Omental fat pad (tissue), 3 donors: ENCODE measurements at regions not wholly inside any gene's neighbourhood (a gene's known extent, or its start where the extent isn't known, plus 50 kb on each side); places are given as distances from the start of the nearest gene placed in this dataset.

Experiments
- ATAC-seq: fragments of 150-250 bp; one replicate; pipeline ENCODE4 v1.9.1; 2016; ENCODE audit warnings: mild to moderate bottlenecking, moderate library complexity; ENCODE audit not compliant: low FRiP score
- DNase-seq: peaks from one replicate; pipeline ENCODE4 v3.0.0-alpha.2; 2019; ENCODE audit warnings: low spot score
- TF ChIP-seq, protein P1 (sequence below), 3 donors: fragments of 450-650 bp; IDR thresholded peaks; one replicate each; pipeline ENCODE4 v1.5.1; 2016 to 2017; ENCODE audit warnings: antibody characterized with exemption in 3 of 3, mild to moderate bottlenecking in 3 of 3, moderate library complexity in 2 of 3

GRCh38 chr7:155166673-155167370 is 96.7 kb downstream of the HTR5A start:
- DNase-seq (no peak), ATAC-seq (peak; percentile 60)
- TF ChIP-seq, protein P1, sequence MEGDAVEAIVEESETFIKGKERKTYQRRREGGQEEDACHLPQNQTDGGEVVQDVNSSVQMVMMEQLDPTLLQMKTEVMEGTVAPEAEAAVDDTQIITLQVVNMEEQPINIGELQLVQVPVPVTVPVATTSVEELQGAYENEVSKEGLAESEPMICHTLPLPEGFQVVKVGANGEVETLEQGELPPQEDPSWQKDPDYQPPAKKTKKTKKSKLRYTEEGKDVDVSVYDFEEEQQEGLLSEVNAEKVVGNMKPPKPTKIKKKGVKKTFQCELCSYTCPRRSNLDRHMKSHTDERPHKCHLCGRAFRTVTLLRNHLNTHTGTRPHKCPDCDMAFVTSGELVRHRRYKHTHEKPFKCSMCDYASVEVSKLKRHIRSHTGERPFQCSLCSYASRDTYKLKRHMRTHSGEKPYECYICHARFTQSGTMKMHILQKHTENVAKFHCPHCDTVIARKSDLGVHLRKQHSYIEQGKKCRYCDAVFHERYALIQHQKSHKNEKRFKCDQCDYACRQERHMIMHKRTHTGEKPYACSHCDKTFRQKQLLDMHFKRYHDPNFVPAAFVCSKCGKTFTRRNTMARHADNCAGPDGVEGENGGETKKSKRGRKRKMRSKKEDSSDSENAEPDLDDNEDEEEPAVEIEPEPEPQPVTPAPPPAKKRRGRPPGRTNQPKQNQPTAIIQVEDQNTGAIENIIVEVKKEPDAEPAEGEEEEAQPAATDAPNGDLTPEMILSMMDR (IDR thresholded peaks at IDR 0.05): no peak

DNA sequence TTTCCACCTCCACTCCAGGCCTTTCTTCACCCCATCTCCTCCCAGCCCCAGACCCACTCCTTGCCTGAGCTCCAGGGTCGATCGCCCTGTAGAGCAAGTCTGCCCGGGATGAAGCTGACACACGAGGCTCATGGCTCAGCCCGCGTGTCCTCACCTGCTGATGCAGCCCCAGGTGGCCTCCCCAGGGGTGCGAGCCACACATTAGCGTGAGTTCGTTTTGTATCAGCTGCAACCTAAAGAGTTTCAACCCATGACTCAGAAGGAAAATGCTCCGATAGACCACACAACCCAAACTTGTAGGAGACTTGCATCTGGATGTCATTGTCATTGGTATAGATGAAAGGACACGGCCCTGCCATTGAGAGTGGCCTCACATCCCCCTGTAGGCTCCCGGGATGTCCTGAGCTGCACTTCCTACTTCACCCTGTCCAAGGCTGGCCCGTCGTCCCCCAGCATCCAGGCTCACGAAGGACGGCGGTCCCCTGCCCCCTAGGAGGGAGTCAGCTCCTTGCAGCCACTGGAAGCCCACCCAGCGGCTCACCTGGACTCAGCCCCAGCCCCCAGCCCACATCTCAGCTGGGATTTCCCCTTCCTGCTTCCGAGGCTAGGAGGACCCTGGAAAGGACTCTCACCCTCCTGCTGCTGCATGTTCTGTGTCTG is 97.7 kb downstream of the HTR5A start:
- DNase-seq: no peak
- ATAC-seq: no peak
- TF ChIP-seq, protein P1 (IDR thresholded peaks at IDR 0.05): no peak

GRCh38 chr7:155168597-155169480 is 98.7 kb downstream of the HTR5A start:
- no peak for DNase-seq
- ATAC-seq: no peak
- TF ChIP-seq, protein P1 (IDR thresholded peaks at IDR 0.05): no peak

DNA sequence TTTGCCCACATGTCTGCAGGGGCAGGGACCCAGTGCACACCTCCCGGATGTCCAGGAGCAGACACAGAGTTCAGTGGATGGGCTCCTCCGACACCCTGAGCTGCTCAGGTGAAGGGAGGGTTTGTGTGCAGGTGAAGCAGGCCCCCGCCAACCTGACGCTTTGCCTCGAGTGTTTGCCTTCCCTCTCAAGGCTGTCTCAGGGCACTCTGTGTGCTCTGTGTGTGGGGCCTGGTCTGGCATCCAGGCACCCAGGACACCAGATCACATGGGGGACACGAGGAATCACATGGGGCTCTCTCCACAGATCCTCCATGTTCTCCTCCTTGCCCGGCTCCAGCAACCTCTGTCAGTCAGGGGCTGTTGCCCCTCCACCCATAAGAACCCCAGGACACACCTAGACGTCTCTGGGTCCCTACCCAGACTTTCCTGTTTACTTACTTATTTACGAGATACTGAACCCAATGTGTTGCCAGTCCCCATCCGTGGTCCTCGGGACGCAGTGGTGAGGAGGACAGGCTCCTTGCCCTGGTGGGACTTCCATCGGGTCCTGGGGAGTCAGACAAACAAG is 99.5 kb downstream of the HTR5A start:
- DNase-seq (no peak), ATAC-seq (no peak)
- TF ChIP-seq, protein P1 (IDR thresholded peaks at IDR 0.05): no peak

DNA sequence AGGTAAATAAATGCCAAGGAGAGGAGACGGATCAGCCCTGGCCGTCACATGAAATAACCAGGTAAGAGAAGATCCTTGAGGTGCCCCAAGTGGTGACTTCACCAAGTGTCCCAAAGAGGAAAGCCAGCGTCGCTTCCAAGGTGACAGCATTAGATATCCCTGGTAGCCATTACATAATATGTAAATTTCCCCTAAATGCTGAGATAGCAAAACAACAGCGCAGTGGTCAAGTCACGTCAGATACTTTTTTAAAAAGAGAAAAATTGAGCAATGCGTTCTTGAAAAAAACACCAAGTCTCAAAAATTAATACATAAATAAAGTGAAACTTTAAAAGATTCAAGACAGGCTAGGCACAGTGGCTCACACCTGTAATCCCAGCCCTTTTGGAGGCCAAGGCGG is 100.2 kb downstream of the HTR5A start:
- DNase-seq (no peak), ATAC-seq (no peak)
- TF ChIP-seq, protein P1 (IDR thresholded peaks at IDR 0.05): no peak

DNA sequence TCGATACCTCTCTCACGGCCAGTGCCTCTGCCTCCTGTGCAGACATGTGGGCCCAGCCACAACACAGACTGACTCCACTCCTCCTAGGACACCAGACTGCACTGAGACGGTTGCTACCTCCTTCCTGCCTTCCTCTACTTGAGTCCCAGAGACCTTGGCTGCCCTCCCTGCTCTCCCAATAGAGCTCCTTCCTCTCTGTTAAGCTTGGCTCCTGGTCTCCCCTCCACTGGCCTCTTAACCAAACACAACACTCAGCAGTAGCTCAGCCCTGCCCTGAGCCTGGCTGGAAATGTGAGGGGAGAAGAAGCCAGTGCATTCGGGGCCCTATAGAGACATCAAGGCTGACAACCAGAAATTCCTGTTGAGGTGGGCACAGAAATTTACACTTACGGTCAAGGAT is 102.0 kb downstream of the HTR5A start:
- DNase-seq (no peak), ATAC-seq (no peak)
- TF ChIP-seq, protein P1 (IDR thresholded peaks at IDR 0.05): no peak
